GM19372 (cell line): ENCODE measurements at regions not wholly inside any gene's neighbourhood (a gene's known extent, or its start where the extent isn't known, plus 50 kb on each side); places are given as distances from the start of the nearest gene placed in this dataset.

Source experiments
- ATAC-seq: cut with Tn5 transposase; IDR thresholded peaks from one replicate; pipeline ENCODE4 v1.9.1; 2021; ENCODE audit warnings: mild to moderate bottlenecking, low read depth, moderate library complexity; ENCODE audit not compliant: unreplicated experiment

DNA sequence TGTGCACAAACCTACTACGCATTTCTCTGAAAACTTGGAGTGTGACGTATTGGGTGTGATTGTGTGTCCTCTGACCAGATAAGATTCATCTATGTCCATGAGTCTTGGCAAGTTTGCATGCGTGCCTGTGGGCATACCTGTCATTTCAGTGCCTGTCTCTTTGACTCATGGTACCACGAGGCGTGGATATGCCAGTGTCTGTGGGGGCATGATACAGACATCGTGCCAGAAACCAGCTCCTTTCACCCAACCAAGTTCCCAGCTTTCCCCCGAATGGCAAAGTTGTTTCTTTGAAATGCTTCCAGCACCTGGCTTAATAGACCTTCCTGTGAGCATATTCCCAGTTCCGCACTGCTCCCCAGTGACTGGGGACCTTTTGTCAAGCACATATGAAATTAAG is 241.9 kb upstream of the MVB12B start:
- ATAC-seq, result no peak

DNA sequence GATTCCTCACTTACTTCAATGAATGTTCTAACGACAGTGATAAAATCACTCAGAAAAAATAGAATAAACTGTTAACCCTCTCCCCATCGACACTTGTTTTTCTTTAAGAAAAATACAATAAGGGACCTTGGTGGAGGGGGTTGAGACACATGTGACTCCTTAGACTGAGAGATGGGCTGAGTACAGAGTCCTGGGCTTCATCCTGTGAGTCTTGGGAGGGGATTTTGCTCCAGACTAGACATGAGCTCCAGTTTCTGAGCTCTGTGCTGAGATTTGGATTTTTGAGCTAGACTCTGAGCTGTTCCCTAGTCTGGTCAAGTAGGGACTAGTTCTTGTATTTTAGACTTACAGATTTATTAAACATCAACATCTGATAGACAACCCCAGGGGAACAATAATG is 241.5 kb upstream of the MVB12B start:
- no peak for ATAC-seq

DNA sequence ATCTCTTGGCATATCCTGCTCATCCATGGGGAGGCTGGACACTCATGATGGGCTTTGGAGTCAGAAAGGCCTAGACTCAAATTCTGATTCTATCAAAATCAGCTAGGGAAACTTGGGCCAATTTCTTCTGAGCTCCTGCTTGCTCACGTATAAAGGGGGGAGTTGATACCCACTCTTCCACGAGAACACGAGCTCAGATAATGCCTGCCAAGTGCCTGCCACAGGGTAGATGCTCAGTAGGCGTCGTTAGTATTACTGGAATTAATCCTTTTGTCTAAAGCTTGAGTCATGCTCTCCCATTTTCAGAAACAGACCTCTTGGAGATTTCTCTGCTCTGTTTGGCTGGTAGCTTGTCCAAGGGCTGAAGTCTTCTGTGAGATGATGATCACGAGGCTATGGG is 238.3 kb upstream of the MVB12B start:
- ATAC-seq, result no peak

DNA sequence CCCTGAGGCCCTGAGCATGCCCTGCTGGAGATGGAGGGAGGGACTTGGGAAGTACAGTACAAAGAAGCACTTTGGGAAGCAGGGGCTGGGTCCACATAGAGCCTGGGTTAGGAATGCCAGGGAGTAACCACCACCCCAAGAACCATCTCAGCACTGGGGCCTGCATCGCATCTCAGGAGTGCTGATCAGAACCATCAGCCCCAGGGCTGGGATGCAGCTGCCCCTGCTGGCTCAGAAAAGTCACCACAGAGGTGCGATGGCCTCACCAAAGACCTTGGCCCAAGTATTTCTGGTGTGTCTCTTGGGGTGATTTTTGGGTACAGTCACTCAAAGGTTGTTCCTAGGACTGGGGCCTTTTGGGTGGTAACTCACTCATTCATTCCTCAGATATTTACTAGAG is 236.8 kb upstream of the MVB12B start:
- ATAC-seq, result no peak

DNA sequence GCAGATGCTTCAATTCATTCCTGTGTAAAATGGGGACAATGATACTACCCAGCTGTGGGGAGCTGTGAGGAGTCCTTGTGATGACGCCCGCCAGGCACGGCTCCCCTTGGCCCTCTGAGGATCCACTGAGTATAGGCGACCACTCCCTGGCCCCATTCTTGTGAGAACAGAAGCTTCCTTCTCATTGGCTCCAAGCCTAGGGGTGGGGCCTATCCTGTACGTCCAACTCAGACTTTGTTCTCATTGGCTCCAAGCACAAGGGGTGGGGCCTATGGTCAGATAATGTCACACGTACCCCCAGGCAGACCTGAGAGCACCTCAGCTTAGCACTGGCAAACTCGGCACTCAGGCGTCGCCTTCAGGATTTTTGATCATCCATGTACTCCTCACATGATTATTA is 232.9 kb upstream of the MVB12B start:
- ATAC-seq, result no peak

DNA sequence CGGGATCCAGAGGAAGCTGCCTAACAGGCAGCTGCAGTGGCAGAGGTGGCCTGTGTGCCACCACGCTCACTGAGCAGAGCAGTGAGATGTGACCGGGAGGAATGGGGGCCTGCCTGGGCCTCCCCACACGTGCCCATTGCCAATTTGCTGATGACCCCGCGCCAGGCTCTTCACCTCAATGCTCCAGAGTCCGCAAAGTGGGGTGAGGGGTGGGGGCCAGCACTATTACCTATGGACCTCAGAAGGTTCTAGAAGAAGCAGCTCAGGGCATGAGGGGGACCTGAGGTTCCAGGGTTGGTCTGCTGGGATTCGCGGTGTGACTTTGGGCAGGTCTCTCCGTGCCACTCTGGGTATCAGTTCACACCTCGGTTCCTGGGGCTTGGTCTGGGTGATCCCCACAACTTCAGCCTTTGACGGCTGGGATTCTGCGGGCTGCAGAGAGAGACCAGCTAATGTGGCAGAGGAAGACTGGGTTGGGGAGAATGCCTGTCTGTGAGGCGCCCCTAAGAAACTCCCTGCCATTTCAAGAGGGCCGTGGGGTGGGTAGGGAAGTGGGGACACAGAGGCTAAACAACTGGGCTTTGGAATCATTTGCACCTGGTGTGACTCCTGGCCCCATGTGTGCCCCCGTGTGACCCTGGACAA is 231.0 kb upstream of the MVB12B start:
- ATAC-seq, result no peak

DNA sequence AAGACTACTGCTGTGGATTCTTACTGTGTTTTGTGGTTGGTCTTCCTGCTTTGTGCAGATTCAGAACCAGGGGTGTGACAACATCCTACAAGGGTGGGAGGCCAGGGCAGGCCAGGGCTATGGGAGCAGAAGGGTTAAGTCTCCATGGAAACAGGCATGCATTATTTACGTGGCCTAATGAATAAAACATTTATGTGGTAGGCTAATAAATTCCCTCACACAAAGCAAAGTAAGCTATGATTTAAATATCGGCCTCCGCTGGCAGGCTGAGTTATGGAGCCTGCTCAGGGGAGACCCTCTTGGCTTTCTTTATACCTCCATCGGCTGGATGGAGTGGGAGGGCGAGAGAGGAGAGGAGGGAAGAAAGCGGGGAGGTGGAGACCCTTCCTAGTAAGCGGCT is 230.3 kb upstream of the MVB12B start:
- no peak for ATAC-seq

DNA sequence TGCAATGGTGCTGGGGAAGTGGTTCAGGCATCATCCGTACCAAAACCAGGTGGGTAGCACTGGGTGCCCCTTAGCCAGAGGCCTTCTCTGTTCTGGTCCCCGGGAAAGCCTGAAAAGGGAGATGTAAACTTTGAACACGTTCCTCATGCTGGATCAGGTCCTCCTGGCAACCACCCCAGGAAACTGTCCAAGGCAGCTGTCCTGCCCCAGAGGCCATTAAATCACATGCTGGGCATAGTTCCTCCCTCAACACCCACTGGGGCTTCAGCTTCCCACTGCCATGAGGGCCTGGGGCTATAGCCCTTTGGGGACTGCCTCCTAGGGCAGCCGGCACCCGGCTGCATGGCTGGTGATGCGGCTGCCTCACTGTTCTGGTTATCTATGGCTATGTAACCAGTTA is 228.9 kb upstream of the MVB12B start:
- ATAC-seq, result no peak

DNA sequence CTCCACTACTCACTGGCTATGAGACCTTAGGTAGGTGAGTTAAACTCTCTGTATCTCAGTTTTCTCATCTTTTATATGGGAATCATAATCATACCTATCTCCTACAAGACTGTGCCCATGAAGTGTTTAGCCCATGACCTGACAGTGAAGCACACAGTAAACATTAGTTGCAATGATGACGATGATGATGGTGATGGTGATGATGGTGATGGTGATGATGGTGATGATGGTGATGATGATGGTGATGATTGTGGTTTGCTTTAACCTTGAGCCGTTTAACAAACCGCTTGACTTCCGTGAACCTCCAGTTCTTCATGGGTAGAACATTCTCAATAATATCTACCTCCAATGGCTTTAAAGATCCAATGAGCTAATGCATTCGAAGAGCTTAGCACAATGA is 220.2 kb upstream of the MVB12B start:
- no peak for ATAC-seq

DNA sequence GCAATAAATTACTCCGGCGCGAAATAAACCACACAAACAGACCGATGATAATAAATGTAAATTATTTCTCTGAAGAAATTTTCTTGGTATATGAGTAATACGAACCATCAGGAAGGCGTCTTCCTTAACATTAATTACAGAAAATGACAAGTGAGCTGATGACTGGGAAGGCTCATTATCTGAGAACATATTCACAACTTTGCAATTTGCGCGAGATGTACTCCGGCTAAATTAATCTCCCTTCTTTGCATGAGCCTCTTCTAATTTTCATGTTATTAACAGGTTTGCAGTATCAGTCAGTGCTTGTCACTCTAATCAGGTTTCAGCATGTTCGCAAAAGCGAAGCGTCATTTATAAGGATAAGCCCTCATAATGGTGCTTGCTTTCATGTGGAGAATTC is 218.9 kb upstream of the MVB12B start:
- ATAC-seq, result no peak

DNA sequence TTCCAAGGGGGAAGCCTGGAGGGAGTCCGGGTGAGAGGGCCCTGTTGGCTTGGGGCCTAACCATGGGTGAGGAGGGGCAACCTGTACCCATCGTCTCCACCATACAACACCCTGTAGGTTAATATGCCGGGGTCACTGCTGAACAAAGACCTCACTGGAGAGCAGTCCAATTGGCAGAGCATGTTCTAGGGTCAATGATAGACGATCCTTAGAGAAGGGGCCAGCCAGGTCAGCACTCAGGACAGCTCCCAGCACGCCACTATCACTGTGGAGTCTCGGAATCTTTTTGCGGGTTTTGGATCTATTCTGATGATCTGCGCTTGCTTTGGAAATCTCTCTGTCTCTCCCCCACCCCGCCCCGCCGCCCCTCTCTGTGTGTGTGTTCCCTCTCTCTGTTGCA is 218.4 kb upstream of the MVB12B start:
- no peak for ATAC-seq

DNA sequence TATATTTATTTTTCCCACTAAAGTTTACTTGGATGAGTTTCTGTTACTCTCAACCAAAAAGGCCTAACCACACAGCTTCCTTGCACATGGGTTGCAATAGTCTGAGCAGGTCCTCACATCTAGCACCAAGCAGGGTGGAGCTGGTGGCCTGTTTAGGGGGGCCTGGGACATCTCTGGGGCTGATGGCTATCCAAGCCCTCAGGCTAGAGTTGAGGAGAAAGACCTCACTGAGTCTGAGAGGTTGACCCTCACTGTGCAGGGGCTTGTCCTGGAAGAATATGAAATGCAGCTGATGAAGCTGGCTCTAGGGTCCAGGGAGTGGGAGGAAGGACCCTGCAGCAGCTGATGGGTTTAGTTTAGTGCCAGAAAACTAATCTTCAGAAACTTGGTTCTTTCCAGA is 217.1 kb upstream of the MVB12B start:
- ATAC-seq, result no peak

DNA sequence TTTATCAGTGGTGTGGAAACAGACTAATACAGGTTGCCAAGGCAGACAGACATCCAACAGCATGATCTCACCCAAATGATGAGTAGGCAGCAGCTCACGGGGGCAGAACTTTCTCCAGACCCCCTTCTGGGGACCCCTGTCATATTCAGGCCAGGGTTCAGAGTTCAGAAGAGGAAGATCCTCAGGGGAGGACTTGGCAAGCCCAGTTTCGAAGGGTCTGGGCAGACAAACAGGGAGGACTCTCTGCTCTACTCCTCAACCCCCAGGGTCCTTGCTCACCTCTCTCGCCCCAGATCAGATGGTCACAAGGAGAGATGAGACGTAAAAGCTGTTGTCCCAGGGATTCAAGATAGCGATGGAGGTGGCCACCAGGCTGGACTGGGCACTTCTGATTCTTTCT is 215.1 kb upstream of the MVB12B start:
- no peak for ATAC-seq

DNA sequence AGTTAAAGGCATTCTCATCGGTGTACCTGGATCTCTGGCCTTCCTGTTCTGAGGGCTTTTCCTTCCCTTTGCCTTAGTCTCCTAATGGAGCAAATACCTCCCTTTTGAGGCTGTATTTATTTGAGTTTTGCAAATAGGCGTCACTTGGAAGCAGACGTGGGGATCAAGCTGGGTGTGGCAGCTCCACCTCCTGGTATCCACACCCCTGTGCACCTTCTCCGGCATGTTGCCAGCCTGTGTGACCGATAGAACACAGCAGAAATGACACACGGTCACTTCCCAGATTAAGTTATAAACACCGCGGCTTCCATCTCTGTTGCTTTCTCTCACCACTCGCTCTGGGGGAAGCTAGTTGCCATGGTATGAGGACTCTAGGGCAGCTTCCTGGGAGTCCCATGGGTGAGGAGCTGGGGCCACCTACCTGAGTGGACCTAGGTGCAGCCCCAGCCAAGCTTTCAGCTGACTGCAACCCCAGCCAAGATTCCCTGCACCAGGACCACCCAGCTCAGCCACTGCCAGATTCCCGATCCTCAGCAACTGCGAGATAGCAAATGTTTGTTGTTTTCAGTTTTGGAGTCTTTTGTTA is 214.4 kb upstream of the MVB12B start:
- no peak for ATAC-seq

DNA sequence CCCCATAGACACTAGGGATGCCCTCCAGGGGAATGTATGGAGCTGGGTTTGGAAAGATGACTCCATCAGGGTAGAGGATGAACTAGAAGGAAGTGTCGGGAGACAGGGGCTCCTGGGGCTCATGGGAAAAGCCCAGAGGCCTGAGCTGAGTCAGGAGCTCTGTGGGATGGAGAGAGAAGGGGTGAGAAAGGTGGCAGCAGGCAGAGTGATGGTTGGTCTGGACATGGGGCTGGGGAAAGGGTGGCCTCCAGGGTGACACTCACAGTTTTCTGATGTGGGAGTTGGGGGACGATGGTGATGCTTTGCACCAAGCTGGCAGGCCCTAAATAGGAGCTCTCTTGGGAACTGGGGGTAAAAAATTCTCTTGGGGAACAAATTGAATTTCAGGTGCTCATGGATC is 213.5 kb upstream of the MVB12B start:
- no peak for ATAC-seq

DNA sequence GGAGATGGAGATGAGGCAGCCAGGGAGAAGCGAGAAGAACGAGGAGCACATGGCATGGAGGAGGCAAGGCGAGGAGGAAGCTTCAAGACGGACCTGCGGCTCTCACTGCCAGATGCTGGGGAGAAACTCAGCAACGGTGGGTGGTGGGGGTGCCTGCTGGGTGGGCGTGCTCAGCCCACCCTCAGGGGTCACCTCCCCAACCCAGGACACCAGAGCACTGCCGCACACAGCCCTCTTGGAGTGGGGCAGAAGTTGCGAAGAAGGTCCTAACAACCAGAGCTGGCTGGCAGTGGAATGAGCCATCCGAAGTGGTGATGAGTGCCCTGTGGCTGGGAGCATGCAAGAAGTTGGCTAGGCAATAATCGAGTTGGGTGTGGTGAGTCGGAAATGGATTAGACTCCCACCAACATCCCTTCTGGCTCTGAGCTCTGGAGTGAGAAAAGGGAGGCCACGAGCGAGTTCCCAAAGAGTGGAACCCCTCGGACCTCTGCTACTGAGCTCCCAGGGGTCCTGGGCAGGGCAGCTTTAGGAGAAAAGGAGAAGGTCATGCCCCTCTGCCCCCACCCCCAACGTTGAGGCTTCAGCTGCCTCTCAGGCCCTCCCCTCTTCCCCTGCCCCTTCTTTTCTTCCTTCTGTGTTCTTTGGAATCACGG is 212.7 kb upstream of the MVB12B start:
- ATAC-seq, result no peak

DNA sequence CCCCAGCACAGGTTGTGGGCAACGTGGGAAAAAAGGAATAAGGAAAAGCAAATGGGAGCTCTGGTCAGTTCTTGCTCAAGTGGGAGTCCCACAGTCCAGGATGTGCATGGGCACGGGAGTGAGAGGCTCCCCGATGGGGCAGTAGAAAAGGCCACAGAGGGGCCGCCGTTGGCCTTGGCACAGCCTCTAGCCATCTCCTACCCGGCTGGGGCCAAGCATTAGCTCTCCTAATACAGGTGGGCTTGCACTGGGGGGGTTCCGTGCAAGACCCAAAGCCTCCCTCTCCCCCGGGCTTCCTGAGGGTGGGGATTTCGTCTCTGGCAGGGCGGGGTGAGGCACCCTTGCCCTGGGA is 212.2 kb upstream of the MVB12B start:
- no peak for ATAC-seq

DNA sequence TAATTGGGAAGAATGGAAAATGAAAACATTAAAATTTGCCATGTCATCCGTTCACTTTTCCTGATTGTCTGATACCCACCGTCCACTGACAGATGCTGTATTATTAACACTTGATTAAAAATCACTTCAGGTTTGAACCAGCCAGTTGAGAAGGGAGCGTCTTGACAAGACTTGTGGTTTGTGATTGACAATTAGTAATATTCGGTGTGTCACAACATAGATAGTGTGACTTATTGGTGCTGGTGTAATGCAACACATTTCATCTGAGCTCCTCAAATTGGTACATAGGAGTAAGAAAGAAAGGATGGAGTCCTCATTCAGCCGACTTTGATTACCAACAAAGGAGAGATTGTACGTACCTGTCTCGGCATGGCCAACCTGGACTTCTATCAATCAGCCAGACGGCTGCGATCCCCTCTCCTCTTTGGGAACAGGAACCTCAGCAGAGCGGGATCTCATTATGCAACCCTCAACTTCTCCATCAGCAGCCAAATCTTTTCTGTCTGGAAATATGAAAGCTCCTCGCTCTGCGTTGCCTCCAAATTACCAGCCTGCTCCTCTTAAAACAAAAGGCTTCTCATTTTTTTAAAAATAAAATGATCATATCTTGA is 211.7 kb upstream of the MVB12B start:
- no peak for ATAC-seq

DNA sequence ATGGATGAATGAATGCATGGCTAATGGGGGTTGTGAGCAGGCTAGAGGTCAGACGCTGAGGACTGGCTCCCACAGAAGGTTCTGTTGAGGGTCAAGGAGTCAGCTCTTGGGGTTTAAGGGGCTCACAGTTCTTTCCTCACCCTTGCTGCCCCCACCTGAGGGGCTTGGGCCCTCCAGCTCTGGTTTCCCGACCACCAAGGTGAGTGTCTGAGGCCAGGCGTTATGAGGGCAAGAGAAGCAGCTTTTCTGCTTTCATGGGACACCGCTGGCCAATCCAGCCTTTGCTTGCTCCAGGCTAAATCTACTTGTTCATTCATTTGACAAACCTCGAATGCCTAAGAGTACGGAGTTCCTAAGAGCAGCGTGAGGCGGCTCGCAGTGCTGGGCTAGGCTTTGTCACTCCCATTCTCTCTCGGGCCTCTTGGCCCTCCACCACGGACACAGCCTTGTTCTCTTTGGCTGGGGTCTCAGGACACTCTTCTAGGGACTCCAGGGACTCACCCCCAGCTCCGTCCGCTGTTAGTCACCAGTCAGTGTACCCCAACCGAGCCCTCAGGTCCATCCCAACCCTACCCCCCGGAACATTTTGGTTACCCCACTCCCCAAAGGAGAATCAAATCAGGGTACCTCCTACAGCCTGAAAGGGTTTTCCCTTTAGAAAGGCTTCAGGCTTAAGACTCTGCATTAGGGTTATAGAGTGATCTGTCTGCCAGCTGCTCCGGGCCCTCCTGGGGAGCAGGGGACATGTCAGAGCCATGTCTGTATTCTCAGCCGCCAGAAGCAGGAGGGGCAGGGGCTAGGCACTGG is 210.1 kb upstream of the MVB12B start:
- no peak for ATAC-seq

DNA sequence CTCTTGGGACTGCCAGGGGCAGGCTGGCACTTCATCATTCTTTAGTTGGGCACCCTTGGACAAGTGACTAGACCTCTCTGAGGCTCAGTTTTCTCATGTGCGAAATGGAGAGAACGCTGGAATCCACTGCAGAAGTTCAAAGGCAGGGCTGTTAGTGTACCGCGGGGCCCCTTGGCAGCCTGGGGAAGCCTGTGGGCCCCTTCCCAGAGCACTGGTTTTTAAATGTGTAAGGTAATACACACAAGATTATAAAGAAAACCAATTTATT is 209.5 kb upstream of the MVB12B start:
- ATAC-seq, result no peak

DNA sequence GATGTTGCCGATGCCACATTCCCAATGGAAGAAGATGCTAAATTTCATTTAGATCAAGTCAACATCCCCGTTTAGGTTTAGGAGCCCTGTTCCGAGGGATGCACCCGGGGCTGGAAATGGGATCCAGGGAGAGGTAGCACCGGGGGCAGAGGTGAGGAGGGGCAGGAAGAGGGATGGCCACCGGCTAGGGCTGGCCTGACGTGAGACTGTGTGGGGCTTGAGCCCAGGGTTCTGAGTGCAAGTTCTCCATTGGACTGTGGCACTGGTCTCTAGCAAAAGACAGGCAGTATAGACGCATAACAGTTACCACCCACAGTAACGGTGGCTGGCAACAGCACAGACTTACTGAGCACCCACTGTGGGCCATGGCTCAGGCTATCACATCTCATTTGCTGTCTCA is 209.0 kb upstream of the MVB12B start:
- ATAC-seq, result no peak

DNA sequence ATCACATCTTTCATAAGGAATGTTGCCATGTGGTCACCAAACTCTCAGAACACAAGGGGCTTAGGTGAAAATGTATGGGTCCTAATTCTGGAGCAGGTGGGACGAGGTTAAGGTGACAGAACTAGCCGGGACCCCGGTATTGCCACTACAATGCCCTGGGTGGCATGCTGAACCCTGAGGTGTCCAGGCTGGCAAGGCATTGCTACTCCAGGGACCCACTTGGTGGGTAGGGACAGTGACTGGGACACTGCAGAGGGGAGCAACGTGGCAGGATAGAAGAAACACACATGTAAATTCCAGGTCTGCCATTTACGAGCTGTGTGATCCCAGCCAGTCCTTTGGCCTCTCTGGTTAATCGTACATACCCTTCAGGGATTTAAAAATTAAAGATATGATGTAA is 206.9 kb upstream of the MVB12B start:
- ATAC-seq, result no peak
